HG03571 (cell line): ENCODE measurements at regions not wholly inside any gene's neighbourhood (a gene's known extent, or its start where the extent isn't known, plus 50 kb on each side); places are given as distances from the start of the nearest gene placed in this dataset.
A peak's percentile ranks its signal among the peaks of the same experiment; 100 is the strongest.

ENCODE experiments used
- ATAC-seq: cut with Tn5 transposase; IDR thresholded peaks from one replicate; pipeline ENCODE4 v1.9.1; 2021; ENCODE audit not compliant: unreplicated experiment

- ATAC-seq: no peak
Observed at GRCh38 chr13:106306748-106307277, 228.6 kb downstream of the EFNB2 start.

- no peak for ATAC-seq
Observed at GRCh38 chr13:106302843-106303242, 232.6 kb downstream of the EFNB2 start.

GRCh38 chr13:106302011-106302410 is 233.5 kb downstream of the EFNB2 start:
- ATAC-seq: no peak

- no peak for ATAC-seq
Observed at GRCh38 chr13:106299621-106300020, 235.8 kb downstream of the EFNB2 start.

GRCh38 chr13:106297283-106297682 is 238.2 kb downstream of the EFNB2 start:
- no peak for ATAC-seq

- no peak for ATAC-seq
Observed at GRCh38 chr13:106296723-106297122, 238.7 kb downstream of the EFNB2 start.

GRCh38 chr13:106295971-106296370 is 239.5 kb downstream of the EFNB2 start:
- ATAC-seq: no peak

GRCh38 chr13:106291006-106291405 is 244.5 kb downstream of the EFNB2 start:
- no peak for ATAC-seq

GRCh38 chr13:106287351-106287750 is 248.1 kb downstream of the EFNB2 start:
- no peak for ATAC-seq

- ATAC-seq: peak; percentile 98
Observed at GRCh38 chr13:106286811-106287210, 248.7 kb downstream of the EFNB2 start.

GRCh38 chr13:106284358-106284757 is 251.1 kb downstream of the EFNB2 start:
- no peak for ATAC-seq

- ATAC-seq: no peak
Observed at GRCh38 chr13:106281426-106281825, 254.0 kb downstream of the EFNB2 start.

- no peak for ATAC-seq
Observed at GRCh38 chr13:106277484-106278154, 257.8 kb downstream of the EFNB2 start.

GRCh38 chr13:106276876-106277275 is 258.6 kb downstream of the EFNB2 start:
- no peak for ATAC-seq

GRCh38 chr13:106275446-106276032 is 259.9 kb downstream of the EFNB2 start:
- no peak for ATAC-seq

GRCh38 chr13:106274551-106275203 is 260.8 kb downstream of the EFNB2 start:
- no peak for ATAC-seq

- ATAC-seq: no peak
Observed at GRCh38 chr13:106263801-106264200, 271.7 kb downstream of the EFNB2 start.

- no peak for ATAC-seq
Observed at GRCh38 chr13:106262886-106263285, 272.6 kb downstream of the EFNB2 start.

GRCh38 chr13:106261450-106261849 is 274.0 kb downstream of the EFNB2 start:
- no peak for ATAC-seq

GRCh38 chr13:106260352-106260751 is 275.1 kb downstream of the EFNB2 start:
- ATAC-seq: no peak

- ATAC-seq: no peak
Observed at GRCh38 chr13:106259928-106260327, 275.5 kb downstream of the EFNB2 start.

GRCh38 chr13:106246666-106247188 is 288.7 kb downstream of the EFNB2 start:
- ATAC-seq: no peak
